ENCODE measurements at regions not wholly inside any gene's neighbourhood (a gene's known extent, or its start where the extent isn't known, plus 50 kb on each side); places are given as distances from the start of the nearest gene placed in this dataset.

GRCh38 chr11:131041331-131042040, 125.2 kb upstream of the SNX19 start:
- no peaks in the 10 kb centered on the region for H3K9me3 Mint-ChIP-seq
- H3K27me3 Mint-ChIP-seq (ENCODE audit: low read depth), result no peaks in the 10 kb centered on the region
- ChIA-PET CTCF (no interaction called here), POLR2A (no interaction called here)
- no peak overlapping the region for H3K4me3 Mint-ChIP-seq
- DNase-seq (ENCODE audit: low spot score), result no peak
- no peak overlapping the region for H3K27ac Mint-ChIP-seq
- H3K4me1 Mint-ChIP-seq, result peaks cover 23% of the 10 kb centered on the region
- TF ChIP-seq KAT7 (CRISPR knock-in tag; IDR thresholded peaks at IDR 0.05; ENCODE audit: borderline replicate concordance) (no peak), NR3C1 (CRISPR knock-in tag; conservative IDR thresholded peaks at IDR 0.05; ENCODE audit: low read depth) (no peak), E2F1 (CRISPR knock-in tag; IDR thresholded peaks at IDR 0.05) (no peak), CREB1 (CRISPR knock-in tag; IDR thresholded peaks at IDR 0.05) (no peak), GRHL2 (CRISPR knock-in tag; IDR thresholded peaks at IDR 0.05; ENCODE audit: insufficient replicate concordance, severe bottlenecking) (no peak), ZNF396 (CRISPR knock-in tag; IDR thresholded peaks at IDR 0.05; ENCODE audit: borderline replicate concordance) (no peak), ATF2 (CRISPR knock-in tag; IDR thresholded peaks at IDR 0.05; ENCODE audit: borderline replicate concordance, low read depth) (no peak), TEAD1 (CRISPR knock-in tag; IDR thresholded peaks at IDR 0.05) (no peak), IRF2 (CRISPR knock-in tag; IDR thresholded peaks at IDR 0.05; ENCODE audit: borderline replicate concordance, low read depth) (no peak), JUN (CRISPR knock-in tag; IDR thresholded peaks at IDR 0.05) (no peak)
- TF ChIP-seq, protein P1, sequence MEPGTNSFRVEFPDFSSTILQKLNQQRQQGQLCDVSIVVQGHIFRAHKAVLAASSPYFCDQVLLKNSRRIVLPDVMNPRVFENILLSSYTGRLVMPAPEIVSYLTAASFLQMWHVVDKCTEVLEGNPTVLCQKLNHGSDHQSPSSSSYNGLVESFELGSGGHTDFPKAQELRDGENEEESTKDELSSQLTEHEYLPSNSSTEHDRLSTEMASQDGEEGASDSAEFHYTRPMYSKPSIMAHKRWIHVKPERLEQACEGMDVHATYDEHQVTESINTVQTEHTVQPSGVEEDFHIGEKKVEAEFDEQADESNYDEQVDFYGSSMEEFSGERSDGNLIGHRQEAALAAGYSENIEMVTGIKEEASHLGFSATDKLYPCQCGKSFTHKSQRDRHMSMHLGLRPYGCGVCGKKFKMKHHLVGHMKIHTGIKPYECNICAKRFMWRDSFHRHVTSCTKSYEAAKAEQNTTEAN (CRISPR knock-in tag; IDR thresholded peaks at IDR 0.05), result no peak
- TF ChIP-seq, protein P2, sequence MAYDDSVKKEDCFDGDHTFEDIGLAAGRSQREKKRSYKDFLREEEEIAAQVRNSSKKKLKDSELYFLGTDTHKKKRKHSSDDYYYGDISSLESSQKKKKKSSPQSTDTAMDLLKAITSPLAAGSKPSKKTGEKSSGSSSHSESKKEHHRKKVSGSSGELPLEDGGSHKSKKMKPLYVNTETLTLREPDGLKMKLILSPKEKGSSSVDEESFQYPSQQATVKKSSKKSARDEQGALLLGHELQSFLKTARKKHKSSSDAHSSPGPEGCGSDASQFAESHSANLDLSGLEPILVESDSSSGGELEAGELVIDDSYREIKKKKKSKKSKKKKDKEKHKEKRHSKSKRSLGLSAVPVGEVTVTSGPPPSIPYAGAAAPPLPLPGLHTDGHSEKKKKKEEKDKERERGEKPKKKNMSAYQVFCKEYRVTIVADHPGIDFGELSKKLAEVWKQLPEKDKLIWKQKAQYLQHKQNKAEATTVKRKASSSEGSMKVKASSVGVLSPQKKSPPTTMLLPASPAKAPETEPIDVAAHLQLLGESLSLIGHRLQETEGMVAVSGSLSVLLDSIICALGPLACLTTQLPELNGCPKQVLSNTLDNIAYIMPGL (CRISPR knock-in tag; IDR thresholded peaks at IDR 0.05), result no peak
- TF ChIP-seq, protein P3, sequence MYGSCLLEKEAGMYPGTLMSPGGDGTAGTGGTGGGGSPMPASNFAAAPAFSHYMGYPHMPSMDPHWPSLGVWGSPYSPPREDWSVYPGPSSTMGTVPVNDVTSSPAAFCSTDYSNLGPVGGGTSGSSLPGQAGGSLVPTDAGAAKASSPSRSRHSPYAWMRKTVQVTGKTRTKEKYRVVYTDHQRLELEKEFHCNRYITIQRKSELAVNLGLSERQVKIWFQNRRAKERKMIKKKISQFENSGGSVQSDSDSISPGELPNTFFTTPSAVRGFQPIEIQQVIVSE (CRISPR knock-in tag; IDR thresholded peaks at IDR 0.05; ENCODE audit: borderline replicate concordance), result no peak
- TF ChIP-seq, protein P4, sequence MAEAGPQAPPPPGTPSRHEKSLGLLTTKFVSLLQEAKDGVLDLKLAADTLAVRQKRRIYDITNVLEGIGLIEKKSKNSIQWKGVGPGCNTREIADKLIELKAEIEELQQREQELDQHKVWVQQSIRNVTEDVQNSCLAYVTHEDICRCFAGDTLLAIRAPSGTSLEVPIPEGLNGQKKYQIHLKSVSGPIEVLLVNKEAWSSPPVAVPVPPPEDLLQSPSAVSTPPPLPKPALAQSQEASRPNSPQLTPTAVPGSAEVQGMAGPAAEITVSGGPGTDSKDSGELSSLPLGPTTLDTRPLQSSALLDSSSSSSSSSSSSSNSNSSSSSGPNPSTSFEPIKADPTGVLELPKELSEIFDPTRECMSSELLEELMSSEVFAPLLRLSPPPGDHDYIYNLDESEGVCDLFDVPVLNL (CRISPR knock-in tag; IDR thresholded peaks at IDR 0.05; ENCODE audit: borderline replicate concordance, low read depth), result no peak
- H3K36me3 Mint-ChIP-seq, result no peaks in the 10 kb centered on the region
- ATAC-seq, result no peak

- Mint-ChIP-seq H3K4me1 (peaks cover 26% of the 10 kb centered on the region), H3K27ac (no peak overlapping the region), H3K36me3 (no peaks in the 10 kb centered on the region), H3K4me3 (no peak overlapping the region), H3K27me3 (ENCODE audit: low read depth) (no peaks in the 10 kb centered on the region), H3K9me3 (no peaks in the 10 kb centered on the region)
- DNase-seq (ENCODE audit: low spot score), result no peak
- POLR2A ChIA-PET, result no interaction called here
- ATAC-seq, result no peak
- CTCF ChIA-PET, result no interaction called here
- TF ChIP-seq FOXP4 (CRISPR knock-in tag; IDR thresholded peaks at IDR 0.05) (no peak), ZNF416 (CRISPR knock-in tag; IDR thresholded peaks at IDR 0.05) (no peak)
- TF ChIP-seq, protein P1 (CRISPR knock-in tag; IDR thresholded peaks at IDR 0.05), result no peak
- TF ChIP-seq, protein P5, sequence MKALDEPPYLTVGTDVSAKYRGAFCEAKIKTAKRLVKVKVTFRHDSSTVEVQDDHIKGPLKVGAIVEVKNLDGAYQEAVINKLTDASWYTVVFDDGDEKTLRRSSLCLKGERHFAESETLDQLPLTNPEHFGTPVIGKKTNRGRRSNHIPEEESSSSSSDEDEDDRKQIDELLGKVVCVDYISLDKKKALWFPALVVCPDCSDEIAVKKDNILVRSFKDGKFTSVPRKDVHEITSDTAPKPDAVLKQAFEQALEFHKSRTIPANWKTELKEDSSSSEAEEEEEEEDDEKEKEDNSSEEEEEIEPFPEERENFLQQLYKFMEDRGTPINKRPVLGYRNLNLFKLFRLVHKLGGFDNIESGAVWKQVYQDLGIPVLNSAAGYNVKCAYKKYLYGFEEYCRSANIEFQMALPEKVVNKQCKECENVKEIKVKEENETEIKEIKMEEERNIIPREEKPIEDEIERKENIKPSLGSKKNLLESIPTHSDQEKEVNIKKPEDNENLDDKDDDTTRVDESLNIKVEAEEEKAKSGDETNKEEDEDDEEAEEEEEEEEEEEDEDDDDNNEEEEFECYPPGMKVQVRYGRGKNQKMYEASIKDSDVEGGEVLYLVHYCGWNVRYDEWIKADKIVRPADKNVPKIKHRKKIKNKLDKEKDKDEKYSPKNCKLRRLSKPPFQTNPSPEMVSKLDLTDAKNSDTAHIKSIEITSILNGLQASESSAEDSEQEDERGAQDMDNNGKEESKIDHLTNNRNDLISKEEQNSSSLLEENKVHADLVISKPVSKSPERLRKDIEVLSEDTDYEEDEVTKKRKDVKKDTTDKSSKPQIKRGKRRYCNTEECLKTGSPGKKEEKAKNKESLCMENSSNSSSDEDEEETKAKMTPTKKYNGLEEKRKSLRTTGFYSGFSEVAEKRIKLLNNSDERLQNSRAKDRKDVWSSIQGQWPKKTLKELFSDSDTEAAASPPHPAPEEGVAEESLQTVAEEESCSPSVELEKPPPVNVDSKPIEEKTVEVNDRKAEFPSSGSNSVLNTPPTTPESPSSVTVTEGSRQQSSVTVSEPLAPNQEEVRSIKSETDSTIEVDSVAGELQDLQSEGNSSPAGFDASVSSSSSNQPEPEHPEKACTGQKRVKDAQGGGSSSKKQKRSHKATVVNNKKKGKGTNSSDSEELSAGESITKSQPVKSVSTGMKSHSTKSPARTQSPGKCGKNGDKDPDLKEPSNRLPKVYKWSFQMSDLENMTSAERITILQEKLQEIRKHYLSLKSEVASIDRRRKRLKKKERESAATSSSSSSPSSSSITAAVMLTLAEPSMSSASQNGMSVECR (CRISPR knock-in tag; IDR thresholded peaks at IDR 0.05; ENCODE audit: borderline replicate concordance), result no peak
These were observed 125.7 kb upstream of the SNX19 start for GRCh38 chr11:131042041-131042390.
